ENCODE measurements at regions not wholly inside any gene's neighbourhood (a gene's known extent, or its start where the extent isn't known, plus 50 kb on each side); places are given as distances from the start of the nearest gene placed in this dataset.
"Not testable (repeated sequence)": the region's sequence is repeated elsewhere in the genome, so short reads cannot be mapped to it uniquely, and the experiment has no call there.

- Histone ChIP-seq H3K27me3 (ENCODE audit: insufficient read depth, low read length) (no peaks in the 10 kb centered on the region), H3K36me3 (ENCODE audit: insufficient read depth, low read length) (no peaks in the 10 kb centered on the region), H3K9me3 (ENCODE audit: insufficient read depth, low read depth, low read length) (0 out of 2 replicates have a peak, but pooled peaks cover 9% of the 10 kb centered on the region), H3K27ac (ENCODE audit: low read depth, low read length) (no peak overlapping the region), H3K4me1 (ENCODE audit: insufficient read depth, low read length) (no peaks in the 10 kb centered on the region), H3K4me3 (ENCODE audit: low read length) (no peak overlapping the region), H3K9ac (ENCODE audit: low read depth, low read length) (no peak overlapping the region)
- WGBS = 98% methylated on average over 3 of the region's 3 CpGs
Observed at GRCh38 chr5:63812693-63813092, 149.6 kb downstream of the HTR1A start.

- Histone ChIP-seq H3K36me3 (ENCODE audit: insufficient read depth, low read length) (no peaks in the 10 kb centered on the region), H3K4me3 (ENCODE audit: low read length) (no peak overlapping the region), H3K4me1 (ENCODE audit: insufficient read depth, low read length) (no peaks in the 10 kb centered on the region), H3K27me3 (ENCODE audit: insufficient read depth, low read length) (no peaks in the 10 kb centered on the region), H3K27ac (ENCODE audit: low read depth, low read length) (no peak overlapping the region), H3K9ac (ENCODE audit: low read depth, low read length) (no peak overlapping the region), H3K9me3 (ENCODE audit: insufficient read depth, low read depth, low read length) (0 out of 2 replicates have a peak, but pooled peaks cover 9% of the 10 kb centered on the region)
- 92% methylated on average over 2 of the region's 2 CpGs for WGBS
Observed at GRCh38 chr5:63811961-63812360, 150.3 kb downstream of the HTR1A start.

GRCh38 chr5:63811286-63811685, 151.0 kb downstream of the HTR1A start:
- WGBS = 85% methylated on average over 2 of the region's 2 CpGs
- Histone ChIP-seq H3K36me3 (ENCODE audit: insufficient read depth, low read length) (no peaks in the 10 kb centered on the region), H3K9me3 (ENCODE audit: insufficient read depth, low read depth, low read length) (0 out of 2 replicates have a peak, but pooled peaks cover 9% of the 10 kb centered on the region), H3K4me3 (ENCODE audit: low read length) (no peak overlapping the region), H3K27ac (ENCODE audit: low read depth, low read length) (no peak overlapping the region), H3K27me3 (ENCODE audit: insufficient read depth, low read length) (no peaks in the 10 kb centered on the region), H3K9ac (ENCODE audit: low read depth, low read length) (no peak overlapping the region), H3K4me1 (ENCODE audit: insufficient read depth, low read length) (no peaks in the 10 kb centered on the region)

- H3K27me3 ChIP-seq (ENCODE audit: insufficient read depth, low read length) = no peaks in the 10 kb centered on the region
- H3K4me1 ChIP-seq (ENCODE audit: insufficient read depth, low read length) = 0 out of 2 replicates have a peak, but pooled peaks cover 5% of the 10 kb centered on the region
- H3K4me3 ChIP-seq (ENCODE audit: low read length) = no peak overlapping the region
- H3K27ac ChIP-seq (ENCODE audit: low read depth, low read length) = no peak overlapping the region
- no peak overlapping the region for H3K9ac ChIP-seq (ENCODE audit: low read depth, low read length)
- H3K36me3 ChIP-seq (ENCODE audit: insufficient read depth, low read length) = no peaks in the 10 kb centered on the region
- no peaks in the 10 kb centered on the region for H3K9me3 ChIP-seq (ENCODE audit: insufficient read depth, low read depth, low read length)
- WGBS = 91% methylated on average over 1 of the region's 1 CpG
Observed at GRCh38 chr5:63805151-63805550, 157.1 kb downstream of the HTR1A start.

GRCh38 chr5:63803165-63803564, 159.1 kb downstream of the HTR1A start:
- H3K9me3 ChIP-seq (ENCODE audit: insufficient read depth, low read depth, low read length) = 0 out of 2 replicates have a peak, but pooled peaks cover 2% of the 10 kb centered on the region
- no peaks in the 10 kb centered on the region for H3K27me3 ChIP-seq (ENCODE audit: insufficient read depth, low read length)
- WGBS = 83% methylated on average over 1 of the region's 1 CpG
- no peak overlapping the region for H3K27ac ChIP-seq (ENCODE audit: low read depth, low read length)
- no peaks in the 10 kb centered on the region for H3K36me3 ChIP-seq (ENCODE audit: insufficient read depth, low read length)
- no peak overlapping the region for H3K9ac ChIP-seq (ENCODE audit: low read depth, low read length)
- 0 out of 2 replicates have a peak, but pooled peaks cover 5% of the 10 kb centered on the region for H3K4me1 ChIP-seq (ENCODE audit: insufficient read depth, low read length)
- no peak overlapping the region for H3K4me3 ChIP-seq (ENCODE audit: low read length)

- 88% methylated on average over 2 of the region's 2 CpGs for WGBS
- no peaks in the 10 kb centered on the region for H3K27me3 ChIP-seq (ENCODE audit: insufficient read depth, low read length)
- H3K9me3 ChIP-seq (ENCODE audit: insufficient read depth, low read depth, low read length) = peaks cover 32% of the 10 kb centered on the region
- H3K4me1 ChIP-seq (ENCODE audit: insufficient read depth, low read length) = no peaks in the 10 kb centered on the region
- no peaks in the 10 kb centered on the region for H3K36me3 ChIP-seq (ENCODE audit: insufficient read depth, low read length)
- H3K9ac ChIP-seq (ENCODE audit: low read depth, low read length) = no peak overlapping the region
- H3K4me3 ChIP-seq (ENCODE audit: low read length) = no peak overlapping the region
- no peak overlapping the region for H3K27ac ChIP-seq (ENCODE audit: low read depth, low read length)
Observed at GRCh38 chr5:63794979-63795378, 167.3 kb downstream of the HTR1A start.

GRCh38 chr5:63794296-63794695, 167.9 kb downstream of the HTR1A start:
- Histone ChIP-seq H3K9me3 (ENCODE audit: insufficient read depth, low read depth, low read length) (peaks cover 29% of the 10 kb centered on the region), H3K4me3 (ENCODE audit: low read length) (no peak overlapping the region), H3K27ac (ENCODE audit: low read depth, low read length) (no peak overlapping the region), H3K4me1 (ENCODE audit: insufficient read depth, low read length) (no peaks in the 10 kb centered on the region), H3K9ac (ENCODE audit: low read depth, low read length) (no peak overlapping the region), H3K27me3 (ENCODE audit: insufficient read depth, low read length) (no peaks in the 10 kb centered on the region), H3K36me3 (ENCODE audit: insufficient read depth, low read length) (no peaks in the 10 kb centered on the region)

GRCh38 chr5:63774939-63775338, 187.3 kb downstream of the HTR1A start:
- Histone ChIP-seq H3K4me3 (ENCODE audit: low read length) (no peak overlapping the region), H3K27ac (ENCODE audit: low read depth, low read length) (no peak overlapping the region), H3K4me1 (ENCODE audit: insufficient read depth, low read length) (no peaks in the 10 kb centered on the region), H3K9me3 (ENCODE audit: insufficient read depth, low read depth, low read length) (no peaks in the 10 kb centered on the region), H3K36me3 (ENCODE audit: insufficient read depth, low read length) (no peaks in the 10 kb centered on the region), H3K9ac (ENCODE audit: low read depth, low read length) (no peak overlapping the region), H3K27me3 (ENCODE audit: insufficient read depth, low read length) (no peaks in the 10 kb centered on the region)
- 100% methylated on average over 1 of the region's 1 CpG for WGBS

GRCh38 chr5:63768221-63768620, 194.0 kb downstream of the HTR1A start:
- Histone ChIP-seq H3K9me3 (ENCODE audit: insufficient read depth, low read depth, low read length) (no peaks in the 10 kb centered on the region), H3K4me3 (ENCODE audit: low read length) (no peak overlapping the region), H3K4me1 (ENCODE audit: insufficient read depth, low read length) (no peaks in the 10 kb centered on the region), H3K36me3 (ENCODE audit: insufficient read depth, low read length) (no peaks in the 10 kb centered on the region), H3K27ac (ENCODE audit: low read depth, low read length) (no peak overlapping the region), H3K27me3 (ENCODE audit: insufficient read depth, low read length) (no peaks in the 10 kb centered on the region), H3K9ac (ENCODE audit: low read depth, low read length) (no peak overlapping the region)
- WGBS = 94% methylated on average over 4 of the region's 4 CpGs

- 96% methylated on average over 4 of the region's 5 CpGs for WGBS
- H3K9me3 ChIP-seq (ENCODE audit: insufficient read depth, low read depth, low read length) = no peaks in the 10 kb centered on the region
- H3K36me3 ChIP-seq (ENCODE audit: insufficient read depth, low read length) = no peaks in the 10 kb centered on the region
- H3K9ac ChIP-seq (ENCODE audit: low read depth, low read length) = no peak overlapping the region
- no peaks in the 10 kb centered on the region for H3K4me1 ChIP-seq (ENCODE audit: insufficient read depth, low read length)
- H3K27ac ChIP-seq (ENCODE audit: low read depth, low read length) = no peak overlapping the region
- H3K4me3 ChIP-seq (ENCODE audit: low read length) = no peak overlapping the region
- H3K27me3 ChIP-seq (ENCODE audit: insufficient read depth, low read length) = no peaks in the 10 kb centered on the region
Observed at GRCh38 chr5:63760965-63761364, 201.3 kb downstream of the HTR1A start.

GRCh38 chr5:63743096-63743798, 219.0 kb downstream of the HTR1A start:
- Histone ChIP-seq H3K9ac (ENCODE audit: low read depth, low read length) (no peak overlapping the region), H3K27me3 (ENCODE audit: insufficient read depth, low read length) (no peaks in the 10 kb centered on the region), H3K36me3 (ENCODE audit: insufficient read depth, low read length) (no peaks in the 10 kb centered on the region), H3K4me1 (ENCODE audit: insufficient read depth, low read length) (no peaks in the 10 kb centered on the region), H3K9me3 (ENCODE audit: insufficient read depth, low read depth, low read length) (no peaks in the 10 kb centered on the region), H3K4me3 (ENCODE audit: low read length) (no peak overlapping the region), H3K27ac (ENCODE audit: low read depth, low read length) (no peak overlapping the region)
- 100% methylated on average over 1 of the region's 1 CpG for WGBS

- not testable (repeated sequence) for H3K9ac ChIP-seq (ENCODE audit: low read depth, low read length); H3K9me3 ChIP-seq (ENCODE audit: insufficient read depth, low read depth, low read length); H3K27me3 ChIP-seq (ENCODE audit: insufficient read depth, low read length); H3K4me3 ChIP-seq (ENCODE audit: low read length); H3K27ac ChIP-seq (ENCODE audit: low read depth, low read length); H3K36me3 ChIP-seq (ENCODE audit: insufficient read depth, low read length); H3K4me1 ChIP-seq (ENCODE audit: insufficient read depth, low read length)
- 85% methylated on average over 4 of the region's 5 CpGs for WGBS
Observed at GRCh38 chr5:63732880-63733279, 229.4 kb downstream of the HTR1A start.

All from HUES64 (cell line).